RCC 7860 (cell line): ENCODE measurements at regions not wholly inside any gene's neighbourhood (a gene's known extent, or its start where the extent isn't known, plus 50 kb on each side); places are given as distances from the start of the nearest gene placed in this dataset.

ENCODE experiments used
- DNase-seq: peaks from one replicate; pipeline ENCODE4 v3.0.0-alpha.2; 2015; ENCODE audit warnings: low spot score
- FAIRE-seq: peaks from 2 replicates; lab custom pipeline; 2012; peaks lifted over from hg19 to GRCh38; lab: Jason Lieb, UNC

DNA sequence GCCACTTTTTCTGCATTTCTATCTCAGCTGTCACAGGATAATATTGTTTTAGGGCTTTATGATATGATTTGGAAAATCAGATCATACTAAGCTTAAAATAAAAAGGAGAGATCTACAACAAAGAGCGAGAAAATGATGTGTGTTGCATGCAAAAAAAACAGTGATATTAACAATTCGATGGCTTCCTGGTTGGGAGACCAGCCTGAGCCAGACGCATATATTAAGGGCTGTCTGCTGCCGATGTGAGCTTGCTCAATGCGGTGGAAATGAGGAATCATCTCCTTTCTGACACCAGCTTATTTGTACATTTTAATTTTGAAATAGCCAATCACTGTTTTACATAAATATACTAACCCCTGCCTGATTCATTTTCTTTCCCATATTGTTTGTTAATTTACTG, 862.6 kb downstream of the USP25 start:
- no peak for DNase-seq
- no peak for FAIRE-seq

DNA sequence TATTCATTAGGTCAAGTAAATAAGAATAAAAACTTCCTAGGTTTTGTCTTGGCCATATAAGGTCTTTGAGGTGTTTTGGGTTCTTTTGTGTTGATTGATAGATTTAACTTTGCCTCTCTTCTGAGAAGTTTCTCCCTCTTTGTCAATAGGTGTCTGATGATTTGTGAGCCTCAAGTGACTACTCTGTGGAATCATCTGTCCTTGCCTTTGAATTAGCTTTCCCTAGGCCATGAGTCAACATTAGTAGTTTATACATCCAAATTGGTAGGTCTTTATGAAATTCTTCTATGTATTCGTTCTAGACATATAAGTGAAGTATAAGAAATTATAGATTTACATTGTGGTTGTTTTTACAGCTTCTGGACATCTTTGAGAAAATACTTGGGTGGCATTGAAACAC, 864.4 kb downstream of the USP25 start:
- DNase-seq (no peak), FAIRE-seq (no peak)

DNA sequence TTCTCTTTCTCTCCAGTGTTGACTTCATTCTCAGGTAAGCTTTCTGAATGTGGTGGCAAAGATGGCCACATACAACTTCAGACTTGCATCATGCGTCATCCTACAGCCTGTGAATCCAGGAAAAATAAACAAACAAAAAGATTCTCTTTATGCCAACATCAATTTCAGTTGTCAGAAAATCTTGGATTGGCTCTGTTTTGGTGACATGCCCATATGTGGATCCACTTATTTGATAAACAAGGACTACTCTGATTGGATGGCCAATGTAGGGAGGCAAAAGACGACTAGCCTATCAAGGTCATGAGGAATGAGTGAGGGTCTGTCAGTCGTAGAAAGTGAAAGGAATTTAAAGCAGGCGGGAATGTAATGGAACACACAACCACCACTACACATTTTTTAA, 866.6 kb downstream of the USP25 start:
- FAIRE-seq, result no peak

DNA sequence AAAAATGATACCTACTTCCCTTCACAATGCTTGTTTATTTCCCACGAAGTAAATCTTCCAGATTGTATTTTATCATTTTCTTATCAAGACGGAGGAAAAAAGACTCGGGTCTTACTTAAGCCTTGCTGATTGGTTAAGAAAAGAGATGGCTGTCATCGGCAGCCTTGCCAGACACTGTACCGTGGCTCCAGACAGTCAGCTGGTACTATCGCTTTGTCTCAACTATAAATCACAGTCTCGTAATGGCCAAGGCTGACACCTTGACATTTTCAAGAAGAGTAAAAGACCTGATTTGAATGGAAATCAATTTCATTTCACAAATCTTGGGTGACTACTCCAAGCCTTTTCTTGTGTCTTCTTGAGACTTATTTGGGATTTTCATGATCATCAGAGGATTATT, 868.0 kb downstream of the USP25 start:
- FAIRE-seq, result no peak
- no peak for DNase-seq

More for the DNA sequence above, 866.6 kb downstream of the USP25 start:
- DNase-seq, result no peak

DNA sequence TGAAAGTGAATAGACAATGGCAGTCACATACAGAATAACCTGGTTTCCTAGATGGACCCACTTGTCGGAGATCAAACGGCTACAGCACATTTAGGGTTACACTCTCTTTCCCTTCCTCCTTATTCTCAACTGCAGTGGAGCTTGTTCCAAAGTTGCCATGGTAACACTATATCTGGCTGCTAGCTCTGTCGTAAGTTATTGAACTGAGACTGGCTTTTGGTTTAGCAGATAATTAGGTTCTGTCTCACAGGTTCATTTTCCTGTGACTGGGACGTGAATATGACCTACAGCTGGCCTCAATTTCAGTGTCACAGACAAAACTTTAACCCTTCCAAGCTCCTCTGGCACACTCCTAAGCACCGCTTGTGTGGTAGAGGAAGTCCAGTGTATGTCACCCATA, 875.8 kb downstream of the USP25 start:
- DNase-seq (no peak), FAIRE-seq (no peak)

DNA sequence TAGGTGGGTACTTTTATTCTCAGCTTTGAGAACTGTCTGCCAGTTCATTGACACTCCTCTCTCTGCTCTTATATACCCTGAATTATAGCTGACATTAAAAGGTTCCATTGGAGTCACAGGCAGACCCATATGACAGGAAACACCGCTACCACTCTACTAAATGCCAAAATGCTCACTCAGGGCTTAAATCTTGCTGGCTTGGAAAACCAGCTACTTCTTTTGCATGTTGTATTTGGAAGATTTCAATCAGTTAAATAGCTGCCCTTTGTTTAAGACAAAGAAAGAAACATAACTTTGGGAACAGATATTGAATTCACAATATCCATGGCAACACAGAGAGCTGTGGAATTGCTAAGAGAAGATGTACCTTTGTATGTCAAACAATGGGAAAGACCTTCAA, 876.5 kb downstream of the USP25 start:
- FAIRE-seq (no peak), DNase-seq (no peak)

DNA sequence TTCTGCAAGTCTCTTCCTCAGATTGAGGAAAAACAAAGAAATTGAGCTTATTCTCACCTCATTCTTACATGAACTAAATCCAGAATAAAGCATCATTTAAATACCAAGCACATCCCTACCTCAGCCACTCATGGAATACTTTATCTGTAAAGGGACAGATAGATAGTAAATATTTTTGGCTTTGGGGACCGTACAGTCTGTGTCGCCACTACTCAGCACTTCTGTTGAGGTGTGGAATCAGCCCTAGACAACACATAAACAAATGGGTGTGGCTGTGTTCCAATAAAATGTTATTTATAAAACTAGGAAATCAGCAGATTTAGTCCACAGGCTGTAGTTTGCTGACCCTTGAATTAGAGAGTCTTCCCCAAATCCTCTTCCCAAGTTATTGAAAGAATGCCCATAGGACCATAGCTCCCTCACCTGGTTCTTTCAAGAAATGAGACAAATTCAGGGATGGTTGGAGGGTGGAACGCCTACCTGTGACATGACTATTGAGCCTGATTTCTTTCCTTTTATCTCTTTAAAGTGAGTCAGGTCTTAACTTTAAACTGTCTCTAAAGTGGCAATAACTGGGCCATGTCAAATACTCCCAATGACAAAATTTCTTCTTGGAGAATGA, 878.5 kb downstream of the USP25 start:
- DNase-seq (no peak), FAIRE-seq (no peak)

DNA sequence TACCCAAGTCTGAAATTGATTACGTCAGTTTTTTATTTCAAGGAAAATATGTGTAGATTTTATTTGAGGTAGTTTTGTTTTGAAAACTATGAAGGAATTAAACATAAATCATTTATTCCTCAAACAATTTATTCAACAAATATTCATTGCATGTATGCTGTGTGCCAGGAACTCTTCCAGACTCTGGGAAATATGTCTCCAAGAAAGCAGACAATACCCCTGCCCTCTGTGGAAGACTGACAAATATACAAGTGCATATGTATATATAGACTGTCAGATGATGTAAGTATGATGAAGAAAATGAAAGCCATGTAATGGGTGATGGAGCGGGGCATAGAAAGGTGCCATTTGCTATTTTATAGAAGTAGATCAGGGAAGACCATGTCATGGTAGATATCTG, 889.5 kb downstream of the USP25 start:
- DNase-seq, result no peak
- FAIRE-seq, result no peak

DNA sequence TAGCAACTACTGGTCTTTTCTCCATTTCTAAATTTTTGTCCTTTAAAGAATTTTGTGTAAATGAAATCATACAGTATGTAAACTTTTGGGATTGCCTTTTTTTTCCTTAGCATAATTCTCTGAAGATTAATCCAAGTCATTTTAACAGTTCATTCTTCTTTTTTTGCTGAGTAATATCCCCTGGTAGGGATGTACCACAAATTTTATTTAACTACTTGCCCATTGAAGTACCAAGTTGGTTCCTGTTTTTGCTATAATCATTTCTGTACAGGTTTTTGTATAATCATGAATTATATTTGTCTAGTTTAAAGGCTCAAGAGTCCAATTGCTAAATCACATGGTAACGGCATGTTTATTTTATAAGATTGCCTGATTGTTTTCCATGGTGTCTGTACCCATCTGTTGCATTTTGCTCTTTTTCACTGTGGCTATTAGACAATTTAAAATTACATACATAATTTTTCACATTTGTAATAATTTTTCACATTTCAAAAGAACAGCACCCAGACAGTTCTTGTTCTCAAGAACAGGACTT, 891.1 kb downstream of the USP25 start:
- DNase-seq (no peak), FAIRE-seq (no peak)

DNA sequence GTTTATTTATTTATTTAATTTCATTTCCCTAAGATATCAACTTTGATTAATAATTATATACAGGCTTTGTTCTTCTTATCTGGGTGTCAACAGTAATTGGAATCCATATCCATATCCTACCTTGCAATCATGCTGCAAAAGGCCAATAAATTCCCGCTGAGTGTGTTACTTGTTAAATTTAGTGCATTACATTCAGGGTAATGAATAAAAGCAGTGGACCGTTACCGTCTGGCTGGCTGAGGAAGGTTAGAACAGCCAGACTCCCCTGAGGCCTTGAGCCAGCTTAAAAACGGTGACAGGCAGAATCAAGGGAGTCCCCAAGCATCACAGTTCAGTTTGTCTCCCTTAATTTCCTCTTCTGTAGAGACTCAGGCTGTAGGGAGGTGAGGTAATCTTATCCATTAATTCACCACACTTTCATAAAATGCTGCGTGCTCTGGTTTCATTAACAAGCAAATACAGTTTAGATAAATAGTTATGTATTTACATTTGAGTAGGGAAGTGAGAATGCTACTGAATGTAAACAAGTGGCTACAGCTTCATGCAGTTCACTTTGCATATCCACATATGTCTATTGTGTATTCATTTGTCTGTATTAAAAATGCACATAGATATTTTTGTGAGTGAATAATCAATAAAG, 888.2 kb upstream of the CXADR start:
- FAIRE-seq (no peak), DNase-seq (no peak)

DNA sequence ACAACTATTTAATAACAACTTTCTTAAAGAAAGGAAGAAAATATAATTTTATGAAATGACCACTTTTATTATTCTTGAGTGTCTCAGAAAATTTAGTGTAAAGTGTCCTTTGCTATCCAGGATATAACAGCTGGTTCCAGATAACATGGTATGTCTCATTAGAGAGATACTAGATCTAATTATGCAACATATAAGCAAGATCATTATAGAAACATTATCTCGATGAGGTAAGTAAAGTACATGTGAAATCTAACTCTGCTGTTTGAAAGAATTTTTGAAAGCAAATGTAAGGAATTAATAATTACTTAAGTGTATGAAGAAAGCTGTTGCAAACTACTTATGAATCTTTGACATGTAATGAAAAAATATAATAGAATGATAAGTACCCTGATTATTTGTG, 887.4 kb upstream of the CXADR start:
- FAIRE-seq, result no peak
- DNase-seq, result no peak

DNA sequence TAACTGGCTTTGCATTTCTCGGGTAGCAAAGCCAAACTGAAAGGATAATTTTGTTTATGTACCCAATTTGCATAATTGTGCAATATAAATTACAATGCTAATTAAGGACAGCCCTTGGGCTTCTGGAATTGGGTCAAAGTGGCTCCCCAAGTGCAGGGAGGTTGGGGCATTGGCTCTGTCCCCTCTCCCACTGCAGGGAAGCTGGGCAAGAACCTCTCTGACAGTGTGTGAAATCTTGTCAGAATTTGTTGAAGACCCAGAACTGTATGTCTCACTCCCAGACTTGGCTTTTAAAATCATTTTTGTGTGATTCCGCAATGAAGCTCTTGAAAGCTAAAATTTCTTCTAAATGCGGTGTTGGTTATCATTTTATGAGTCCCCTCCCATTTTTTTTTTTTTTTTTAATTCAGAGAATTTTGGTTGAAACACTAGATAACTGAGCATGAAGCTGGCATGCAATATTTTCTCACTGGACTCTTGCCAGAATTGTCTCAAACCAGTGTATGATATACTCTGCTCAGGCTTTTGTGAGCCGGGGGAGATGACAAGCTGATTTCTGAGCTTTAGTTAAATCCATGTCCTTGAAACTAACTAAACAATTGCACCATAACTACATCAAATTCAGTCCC, 878.9 kb upstream of the CXADR start:
- no peak for FAIRE-seq
- no peak for DNase-seq

DNA sequence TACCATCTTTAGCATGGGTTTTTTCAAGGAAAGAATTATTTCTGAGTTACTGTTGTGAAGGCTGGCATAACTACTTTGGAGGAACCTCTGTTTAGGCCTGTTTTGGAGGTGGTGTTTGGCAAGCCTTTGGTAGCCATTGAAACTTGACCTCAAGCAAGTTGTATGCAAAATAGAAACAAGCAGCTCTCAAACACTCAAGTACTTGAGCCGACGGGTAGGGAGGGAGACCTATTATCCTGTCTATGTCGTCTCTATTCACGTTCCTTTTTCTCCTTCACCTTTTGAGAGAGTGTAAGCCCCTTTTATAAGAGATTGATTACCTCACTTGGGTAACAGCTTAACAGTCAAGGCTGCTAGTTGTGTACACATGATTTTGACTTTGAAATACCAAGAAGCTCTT, 878.3 kb upstream of the CXADR start:
- no peak for DNase-seq
- no peak for FAIRE-seq

DNA sequence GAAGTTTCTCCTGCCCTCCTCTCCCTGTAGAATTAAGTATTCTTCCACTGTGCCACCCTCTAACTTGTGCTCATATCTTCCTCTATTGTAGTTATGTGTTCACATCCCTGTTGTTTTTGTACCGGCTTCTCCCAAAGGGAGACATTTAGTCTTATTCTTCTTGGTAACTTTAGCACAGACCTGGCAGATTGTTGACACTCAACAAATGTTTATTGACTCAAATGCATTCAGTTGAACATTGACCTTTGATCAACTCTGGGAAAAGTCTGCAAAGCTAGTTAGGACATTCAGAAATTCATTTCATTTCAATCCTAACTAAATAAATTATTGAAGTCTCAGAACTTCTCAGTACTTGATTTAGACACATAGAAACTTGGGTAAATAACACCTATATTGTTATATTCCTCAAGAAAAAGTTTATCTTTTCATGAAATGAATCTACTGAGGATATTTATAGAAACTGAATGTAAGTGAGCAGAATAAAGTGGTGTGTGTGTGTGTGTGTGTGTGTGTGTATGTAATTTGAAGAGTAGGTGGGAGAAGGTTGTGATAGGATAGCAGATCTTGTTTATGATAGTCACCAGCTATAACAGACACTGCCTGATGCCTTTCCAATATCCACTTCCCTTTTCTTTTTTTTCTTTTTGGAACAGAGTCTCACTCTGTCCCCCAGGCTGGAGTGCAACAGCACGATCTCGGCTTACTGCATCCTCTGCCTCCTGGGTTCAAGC, 872.4 kb upstream of the CXADR start:
- DNase-seq, result no peak
- no peak for FAIRE-seq

DNA sequence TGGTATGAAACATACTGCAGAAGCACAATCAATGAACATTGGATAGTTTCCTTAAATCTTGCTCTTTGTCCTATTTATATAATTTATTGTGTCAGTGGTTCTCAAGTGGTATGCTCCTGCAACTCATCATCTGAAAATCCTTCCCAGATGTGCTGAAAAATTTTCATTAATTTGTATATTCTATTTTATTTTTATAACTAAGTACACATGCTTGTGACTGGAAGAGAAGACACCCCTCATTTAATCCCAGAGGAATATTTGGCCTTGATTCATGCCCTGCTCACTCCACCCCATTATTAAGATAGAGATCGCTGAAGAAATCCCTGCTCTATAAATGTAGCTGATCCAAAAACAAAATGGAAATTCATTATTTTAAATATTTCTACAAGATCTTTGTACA, 870.5 kb upstream of the CXADR start:
- DNase-seq (no peak), FAIRE-seq (no peak)

DNA sequence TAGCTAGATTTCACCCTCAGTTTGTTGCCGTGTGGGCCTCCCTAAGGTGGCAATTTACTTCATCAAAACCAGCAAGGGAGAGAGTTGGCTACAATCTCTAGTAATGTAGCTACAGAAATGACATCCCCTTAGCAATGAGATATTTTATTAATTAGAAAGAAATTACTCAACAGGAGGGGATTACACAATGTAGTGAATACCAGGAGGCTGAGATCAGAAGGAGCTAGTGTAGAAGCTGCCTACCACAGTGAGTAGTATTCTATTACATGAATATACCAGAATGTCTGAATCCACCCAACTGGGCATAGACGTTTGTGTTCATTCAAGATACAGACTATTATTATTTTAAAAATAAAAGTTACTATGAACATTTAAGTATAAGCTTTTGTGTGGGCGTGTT, 868.2 kb upstream of the CXADR start:
- no peak for DNase-seq

DNA sequence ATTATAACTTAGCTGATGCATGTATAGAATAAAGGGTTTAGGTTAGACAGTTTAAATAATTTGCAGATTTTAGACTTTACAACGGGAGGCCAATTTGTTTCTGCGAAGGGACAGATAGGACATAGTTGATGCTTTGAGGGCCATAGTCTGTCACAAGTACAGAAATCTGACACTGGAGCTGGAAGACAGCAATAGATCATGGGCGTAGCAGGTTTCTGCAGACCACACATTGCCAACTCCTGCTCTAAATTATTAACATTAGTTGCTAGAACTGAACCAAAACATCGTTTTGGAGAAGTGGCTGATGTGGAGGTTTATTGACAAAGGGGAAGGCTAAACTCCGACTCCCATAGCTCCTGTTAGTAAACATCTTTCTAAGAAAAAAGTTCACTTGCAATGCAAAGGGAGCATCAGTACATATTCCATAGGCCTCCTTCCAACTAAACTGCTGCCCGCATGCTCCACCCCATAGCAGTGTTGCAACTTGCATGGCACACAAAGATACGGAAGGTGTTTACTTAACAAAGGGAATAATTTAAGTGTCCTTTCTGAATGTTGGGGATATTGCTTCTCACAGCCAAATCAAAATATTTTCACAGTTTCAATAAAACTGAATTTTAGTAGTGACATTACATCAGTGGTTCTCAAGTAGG, 862.0 kb upstream of the CXADR start:
- FAIRE-seq, result no peak
- no peak for DNase-seq

More for the DNA sequence above, 868.2 kb upstream of the CXADR start:
- FAIRE-seq, result no peak

DNA sequence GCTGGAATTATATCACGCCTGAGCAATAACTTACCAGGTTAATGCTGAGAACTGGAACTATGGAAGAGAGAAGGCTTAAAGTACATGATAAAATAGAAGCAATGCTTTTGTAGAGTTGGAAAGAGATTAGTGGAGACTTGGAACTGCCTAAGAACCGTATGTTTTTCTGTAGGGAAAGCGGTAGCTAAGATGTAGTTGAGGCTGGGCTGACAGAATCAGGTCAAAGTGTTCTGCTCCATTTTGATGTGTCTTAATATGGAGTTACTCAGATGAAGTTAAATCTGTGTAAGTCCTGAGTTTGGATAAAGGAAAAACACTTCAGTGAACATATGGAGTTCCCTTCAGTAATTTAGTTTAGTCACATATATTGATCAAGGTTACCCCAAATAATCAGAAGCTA, 860.9 kb upstream of the CXADR start:
- no peak for FAIRE-seq
- DNase-seq, result no peak

DNA sequence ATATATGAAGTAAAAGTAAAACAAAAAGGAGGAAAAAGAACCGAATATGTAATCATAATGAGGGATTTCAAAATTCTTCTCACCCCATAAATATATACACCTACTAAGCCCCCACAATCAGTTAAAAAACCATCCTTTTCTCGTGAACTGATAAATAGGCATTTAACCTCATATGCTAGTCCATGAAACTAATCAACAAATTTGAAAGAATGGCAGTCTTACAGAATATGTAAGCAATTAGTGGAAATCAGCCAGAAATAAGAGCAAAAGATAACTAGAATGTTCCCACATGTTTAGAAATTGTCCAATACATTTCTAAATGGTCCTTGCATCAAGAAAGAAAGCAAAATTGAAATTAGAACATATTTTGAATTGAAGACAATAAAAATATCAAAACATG, 849.4 kb upstream of the CXADR start:
- FAIRE-seq (no peak), DNase-seq (no peak)

DNA sequence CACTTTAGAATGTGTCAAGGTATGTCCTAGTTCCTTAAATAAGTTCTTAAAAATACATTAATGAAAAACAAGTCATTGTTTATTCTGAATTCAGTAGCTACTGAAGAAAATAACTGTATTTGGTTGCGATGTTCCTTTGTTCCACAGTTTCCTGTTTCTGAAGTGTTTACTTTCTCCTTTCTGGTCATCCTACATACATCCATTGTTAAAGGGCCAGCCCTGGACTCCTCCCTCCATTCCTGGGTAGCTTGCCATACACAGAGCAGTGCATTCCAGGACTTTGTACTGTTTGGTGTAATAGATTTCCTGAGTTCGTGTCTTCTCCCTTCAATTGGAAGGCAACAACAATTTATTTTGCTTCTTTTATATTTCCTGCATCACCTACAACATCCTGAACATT, 845.4 kb upstream of the CXADR start:
- no peak for DNase-seq
- FAIRE-seq, result no peak

DNA sequence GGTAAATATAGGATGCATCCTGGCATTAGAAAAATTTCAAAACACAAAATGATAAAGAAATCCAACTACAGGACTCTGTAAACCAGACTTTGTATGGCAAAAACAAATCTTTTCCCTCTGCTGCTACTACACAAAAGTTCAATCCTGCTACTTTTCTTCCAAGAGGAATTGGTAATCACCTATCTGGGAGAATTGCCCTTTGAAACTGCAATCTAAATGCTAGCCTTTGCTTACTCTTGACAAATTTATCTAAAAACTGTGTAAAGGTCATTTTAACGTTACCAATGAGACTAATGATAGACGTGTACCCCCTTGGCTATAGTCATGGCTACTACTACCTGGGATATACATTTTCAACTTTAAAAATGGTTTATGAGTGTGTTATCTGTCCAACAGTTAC, 837.9 kb upstream of the CXADR start:
- no peak for DNase-seq
- no peak for FAIRE-seq
